CD14-positive monocyte (primary cell): ENCODE measurements at regions not wholly inside any gene's neighbourhood (a gene's known extent, or its start where the extent isn't known, plus 50 kb on each side); places are given as distances from the start of the nearest gene placed in this dataset.

ENCODE experiments used
- DNase-seq, 3 donors: peaks; one replicate each; pipeline ENCODE4 v3.0.0-alpha.2; 2011 to 2022
- H2AFZ ChIP-seq: 2 replicates; pipeline ENCODE4 v1.6.0; 2012; ENCODE audit warnings: mild to moderate bottlenecking, low read depth, low read length, inconsistent platforms; ENCODE audit not compliant: insufficient read depth, poor library complexity, severe bottlenecking
- H3K27ac ChIP-seq, 2 donors: 1 replicate in 1 of 2; 2 replicates in 1 of 2; pipeline ENCODE4 v1.5.1; 2012 to 2013; ENCODE audit warnings: low read length in 2 of 2, control low read depth in 1 of 2, inconsistent platforms in 1 of 2, low read depth in 1 of 2, mild to moderate bottlenecking in 1 of 2
- H3K27me3 ChIP-seq, 2 donors: one replicate each; pipeline versions ENCODE4 v1.6.0 to v1.6.1; 2011 to 2013; ENCODE audit warnings: low read length in 2 of 2; ENCODE audit not compliant: control insufficient read depth in 2 of 2, insufficient read depth in 2 of 2
- H3K36me3 ChIP-seq, 2 donors: replicated peaks in 1 of 2; 1 replicate in 1 of 2; 2 replicates in 1 of 2; pipeline versions ENCODE4 v1.5.1 to v1.6.1; 2012 to 2013; ENCODE audit warnings: low read length in 2 of 2, control low read depth in 1 of 2, inconsistent platforms in 1 of 2, mild to moderate bottlenecking in 1 of 2; ENCODE audit not compliant: insufficient read depth in 2 of 2, control insufficient read depth in 1 of 2
- H3K4me1 ChIP-seq, 2 donors: 1 replicate in 1 of 2; 2 replicates in 1 of 2; pipeline versions ENCODE4 v1.5.1 to v1.6.1; 2012 to 2013; ENCODE audit warnings: low read length in 2 of 2, control low read depth in 1 of 2, inconsistent platforms in 1 of 2, mild to moderate bottlenecking in 1 of 2, moderate library complexity in 1 of 2; ENCODE audit not compliant: insufficient read depth in 2 of 2, control insufficient read depth in 1 of 2
- H3K4me2 ChIP-seq: replicated peaks from 2 replicates; pipeline ENCODE3; 2012; ENCODE audit warnings: low read length, moderate library complexity, mild to moderate bottlenecking; ENCODE audit not compliant: poor library complexity, severe bottlenecking; ENCODE audit errors: extremely low read depth
- H3K4me3 ChIP-seq, 3 experiments: fragments of 200-600 bp in 1 of 3; sonication (generic) in 1 of 3; replicated peaks in 1 of 3; 1 replicate in 2 of 3; 2 replicates in 1 of 3; pipeline ENCODE4 v1.5.1; 2011 to 2013; ENCODE audit warnings: low read length in 3 of 3, mild to moderate bottlenecking in 3 of 3, control low read depth in 2 of 3, low read depth in 2 of 3, inconsistent platforms in 1 of 3, moderate library complexity in 1 of 3
- H3K79me2 ChIP-seq: 2 replicates; pipeline ENCODE4 v1.6.0; 2012; ENCODE audit warnings: mild to moderate bottlenecking, control low read depth, inconsistent platforms, low read length, moderate library complexity; ENCODE audit not compliant: insufficient read depth
- H3K9ac ChIP-seq: 2 replicates; pipeline ENCODE4 v1.6.0; 2017; ENCODE audit warnings: low read length, mild to moderate bottlenecking; ENCODE audit not compliant: insufficient read depth, poor library complexity, severe bottlenecking
- H3K9me3 ChIP-seq, 2 donors: replicated peaks in 1 of 2; 1 replicate in 1 of 2; 2 replicates in 1 of 2; pipeline versions ENCODE4 v1.5.1 to v1.6.1; 2012 to 2013; ENCODE audit warnings: low read length in 2 of 2, control low read depth in 1 of 2; ENCODE audit not compliant: control insufficient read depth in 1 of 2, insufficient read depth in 1 of 2
- H4K20me1 ChIP-seq: 2 replicates; pipeline ENCODE4 v1.6.0; 2012; ENCODE audit warnings: mild to moderate bottlenecking, low read length, control low read depth, moderate library complexity; ENCODE audit not compliant: insufficient read depth
- H3K27ac Mint-ChIP-seq, 7 donors: one replicate each; pipeline ENCODE4 v1.8.0; 2020; ENCODE audit warnings: mild to moderate bottlenecking in 7 of 7, mixed read lengths in 7 of 7, moderate library complexity in 6 of 7, inconsistent platforms in 2 of 7
- H3K27me3 Mint-ChIP-seq, 3 donors: one replicate each; pipeline ENCODE4 v1.8.0; 2021 to 2022; ENCODE audit warnings: low read depth in 3 of 3, mild to moderate bottlenecking in 3 of 3, mixed read lengths in 3 of 3, moderate library complexity in 3 of 3, inconsistent platforms in 1 of 3
- H3K36me3 Mint-ChIP-seq, 2 donors: one replicate each; pipeline ENCODE4 v1.8.0; 2020; ENCODE audit warnings: mixed read lengths in 2 of 2, inconsistent platforms in 1 of 2, mild to moderate bottlenecking in 1 of 2
- H3K4me1 Mint-ChIP-seq: one replicate; pipeline ENCODE4 v1.8.0; 2020; ENCODE audit warnings: mild to moderate bottlenecking, mixed read lengths
- H3K4me3 Mint-ChIP-seq, 2 donors: one replicate each; pipeline ENCODE4 v1.8.0; 2020; ENCODE audit warnings: mild to moderate bottlenecking in 2 of 2, mixed read lengths in 2 of 2, moderate library complexity in 1 of 2
- H3K9me3 Mint-ChIP-seq, 7 donors: one replicate each; pipeline ENCODE4 v1.8.0; 2020 to 2022; ENCODE audit warnings: mixed read lengths in 7 of 7, mild to moderate bottlenecking in 6 of 7, moderate library complexity in 6 of 7, inconsistent platforms in 2 of 7
- WGBS: methylation state at CpG from one replicate; pipeline ENCODE4 v1.1.5; 2013; ENCODE audit warnings: missing lambda C conversion rate; ENCODE audit not compliant: insufficient coverage; 5-methylcytosine and 5-hydroxymethylcytosine counted together
- intact Hi-C, 2 donors: fragments of 100-400 bp; cut with micrococcal nuclease; formaldehyde crosslinking; loops; one replicate each; pipeline versions ENCODE4 v1.15.0 to v1.15.1; 2023
- TF ChIP-seq, protein P1 (sequence below): fragments of 200-600 bp; IDR thresholded peaks from one replicate; pipeline ENCODE4 v1.8.0; 2022; ENCODE audit warnings: antibody characterized with exemption, mild to moderate bottlenecking

DNA sequence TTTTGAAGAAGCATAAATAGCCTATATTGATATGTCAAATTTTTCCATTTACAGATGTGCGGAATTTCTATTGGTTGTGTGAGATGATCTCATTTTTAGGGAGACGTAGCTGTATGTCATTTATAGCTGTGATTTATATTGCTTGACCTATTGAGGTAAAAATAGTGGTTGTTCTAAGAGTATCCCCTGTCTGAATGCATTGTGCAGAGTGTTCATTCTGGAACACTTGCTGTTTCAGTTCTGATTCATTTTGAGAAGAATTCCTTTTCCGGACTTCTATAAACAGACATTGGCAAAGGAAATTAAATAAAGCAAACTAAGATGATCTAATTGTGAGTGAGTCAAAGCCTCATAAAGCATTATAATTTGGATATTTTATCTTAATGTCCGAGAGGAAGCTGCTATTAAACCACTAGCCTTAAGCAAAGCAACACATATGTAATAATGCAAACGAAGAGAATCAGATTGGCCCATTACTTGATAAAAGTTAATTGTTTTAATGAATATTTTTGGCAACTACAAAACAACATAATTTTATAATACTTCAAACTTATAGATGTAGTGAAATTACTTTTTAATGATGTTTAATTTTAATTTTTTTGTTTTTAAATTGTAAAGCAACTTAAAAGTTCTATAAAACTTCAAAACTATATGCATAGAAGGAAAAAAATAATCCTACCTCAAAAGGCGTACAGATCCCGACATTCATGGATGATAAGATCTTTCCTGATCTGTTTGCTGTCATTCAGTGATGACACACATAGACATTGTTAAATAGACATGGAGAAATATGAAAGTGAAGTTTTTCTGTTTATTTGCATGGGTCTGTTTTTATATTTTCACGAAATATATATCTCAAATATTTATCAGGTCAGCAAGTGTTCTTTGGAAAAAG lies 942.6 kb upstream of the SLC10A2 start:
- no peaks in the 10 kb centered on the region for H3K4me1 Mint-ChIP-seq
- H3K4me3 Mint-ChIP-seq, result no peak overlapping the region
- H4K20me1 ChIP-seq, result no peaks in the 10 kb centered on the region
- WGBS, result 80% methylated on average over 1 of the region's 8 CpGs
- no peaks in the 10 kb centered on the region for H3K4me1 ChIP-seq
- no peaks in the 10 kb centered on the region for H3K27me3 Mint-ChIP-seq
- H3K27ac Mint-ChIP-seq, result no peak overlapping the region
- H3K36me3 ChIP-seq, result no peaks in the 10 kb centered on the region
- H3K4me2 ChIP-seq, result no peak overlapping the region
- H3K9ac ChIP-seq, result no peak overlapping the region
- H3K9me3 Mint-ChIP-seq, result peaks cover 0 to 4% (median 2%) of the 10 kb centered on the region in 7 donors
- no peak overlapping the region for H3K4me3 ChIP-seq
- TF ChIP-seq, protein P1, sequence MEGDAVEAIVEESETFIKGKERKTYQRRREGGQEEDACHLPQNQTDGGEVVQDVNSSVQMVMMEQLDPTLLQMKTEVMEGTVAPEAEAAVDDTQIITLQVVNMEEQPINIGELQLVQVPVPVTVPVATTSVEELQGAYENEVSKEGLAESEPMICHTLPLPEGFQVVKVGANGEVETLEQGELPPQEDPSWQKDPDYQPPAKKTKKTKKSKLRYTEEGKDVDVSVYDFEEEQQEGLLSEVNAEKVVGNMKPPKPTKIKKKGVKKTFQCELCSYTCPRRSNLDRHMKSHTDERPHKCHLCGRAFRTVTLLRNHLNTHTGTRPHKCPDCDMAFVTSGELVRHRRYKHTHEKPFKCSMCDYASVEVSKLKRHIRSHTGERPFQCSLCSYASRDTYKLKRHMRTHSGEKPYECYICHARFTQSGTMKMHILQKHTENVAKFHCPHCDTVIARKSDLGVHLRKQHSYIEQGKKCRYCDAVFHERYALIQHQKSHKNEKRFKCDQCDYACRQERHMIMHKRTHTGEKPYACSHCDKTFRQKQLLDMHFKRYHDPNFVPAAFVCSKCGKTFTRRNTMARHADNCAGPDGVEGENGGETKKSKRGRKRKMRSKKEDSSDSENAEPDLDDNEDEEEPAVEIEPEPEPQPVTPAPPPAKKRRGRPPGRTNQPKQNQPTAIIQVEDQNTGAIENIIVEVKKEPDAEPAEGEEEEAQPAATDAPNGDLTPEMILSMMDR, result no peak
- H3K27me3 ChIP-seq, result no peaks in the 10 kb centered on the region
- no peaks in the 10 kb centered on the region for H3K36me3 Mint-ChIP-seq
- H3K27ac ChIP-seq, result no peak overlapping the region
- H2AFZ ChIP-seq, result no peak overlapping the region
- DNase-seq, result no peak
- intact Hi-C loops, result no loop called here
- no peaks in the 10 kb centered on the region for H3K9me3 ChIP-seq
- H3K79me2 ChIP-seq, result no peaks in the 10 kb centered on the region

DNA sequence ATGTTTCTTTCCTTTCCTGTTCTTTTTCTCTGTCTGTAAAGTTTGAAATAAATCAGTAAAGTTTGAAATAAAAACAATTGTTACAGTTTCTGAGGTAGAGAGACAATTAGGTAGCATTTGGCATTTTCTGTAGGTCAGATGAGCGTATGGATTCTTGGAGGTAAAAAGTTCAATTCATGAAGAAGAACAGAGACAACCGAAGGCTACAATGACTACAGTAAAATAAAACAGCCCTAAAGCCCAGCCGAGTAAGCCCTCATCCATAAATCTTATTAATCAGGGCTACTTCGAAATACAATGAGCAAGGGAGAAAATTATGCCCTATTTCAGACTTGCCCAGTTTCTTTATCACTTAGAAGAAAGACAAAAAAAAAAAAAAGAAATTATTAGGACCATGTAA lies 941.9 kb upstream of the SLC10A2 start:
- no peaks in the 10 kb centered on the region for H3K79me2 ChIP-seq
- Mint-ChIP-seq H3K4me3 (no peak overlapping the region), H3K27ac (no peak overlapping the region), H3K27me3 (no peaks in the 10 kb centered on the region), H3K4me1 (no peaks in the 10 kb centered on the region), H3K36me3 (no peaks in the 10 kb centered on the region), H3K9me3 (peaks cover 0 to 2% (median 2%) of the 10 kb centered on the region in 7 donors)
- no peaks in the 10 kb centered on the region for H3K36me3 ChIP-seq
- no peaks in the 10 kb centered on the region for H4K20me1 ChIP-seq
- H3K9ac ChIP-seq, result no peak overlapping the region
- no peak for DNase-seq
- TF ChIP-seq, protein P1, result no peak
- no peak overlapping the region for H3K4me2 ChIP-seq
- H3K9me3 ChIP-seq, result no peaks in the 10 kb centered on the region
- H3K27me3 ChIP-seq, result no peaks in the 10 kb centered on the region
- intact Hi-C loops, result no loop called here
- H3K4me3 ChIP-seq, result no peak overlapping the region
- no peaks in the 10 kb centered on the region for H3K4me1 ChIP-seq
- H2AFZ ChIP-seq, result no peak overlapping the region
- H3K27ac ChIP-seq, result no peak overlapping the region
- no CpG with 5 or more reads among the region's 4 CpGs for WGBS
